Stimulated activated CD8-positive, alpha-beta memory T cell treated with anti-CD3 and anti-CD28 coated beads, Interleukin-15, amount 100 ng/mL, for 24 hours (primary cell): ENCODE measurements at regions not wholly inside any gene's neighbourhood (a gene's known extent, or its start where the extent isn't known, plus 50 kb on each side); places are given as distances from the start of the nearest gene placed in this dataset.
A peak's percentile ranks its signal among the peaks of the same experiment; 100 is the strongest.

Experiments used
- DNase-seq: peaks from one replicate; pipeline ENCODE4 v3.0.0-alpha.2; 2020; ENCODE audit warnings: low read depth

DNA sequence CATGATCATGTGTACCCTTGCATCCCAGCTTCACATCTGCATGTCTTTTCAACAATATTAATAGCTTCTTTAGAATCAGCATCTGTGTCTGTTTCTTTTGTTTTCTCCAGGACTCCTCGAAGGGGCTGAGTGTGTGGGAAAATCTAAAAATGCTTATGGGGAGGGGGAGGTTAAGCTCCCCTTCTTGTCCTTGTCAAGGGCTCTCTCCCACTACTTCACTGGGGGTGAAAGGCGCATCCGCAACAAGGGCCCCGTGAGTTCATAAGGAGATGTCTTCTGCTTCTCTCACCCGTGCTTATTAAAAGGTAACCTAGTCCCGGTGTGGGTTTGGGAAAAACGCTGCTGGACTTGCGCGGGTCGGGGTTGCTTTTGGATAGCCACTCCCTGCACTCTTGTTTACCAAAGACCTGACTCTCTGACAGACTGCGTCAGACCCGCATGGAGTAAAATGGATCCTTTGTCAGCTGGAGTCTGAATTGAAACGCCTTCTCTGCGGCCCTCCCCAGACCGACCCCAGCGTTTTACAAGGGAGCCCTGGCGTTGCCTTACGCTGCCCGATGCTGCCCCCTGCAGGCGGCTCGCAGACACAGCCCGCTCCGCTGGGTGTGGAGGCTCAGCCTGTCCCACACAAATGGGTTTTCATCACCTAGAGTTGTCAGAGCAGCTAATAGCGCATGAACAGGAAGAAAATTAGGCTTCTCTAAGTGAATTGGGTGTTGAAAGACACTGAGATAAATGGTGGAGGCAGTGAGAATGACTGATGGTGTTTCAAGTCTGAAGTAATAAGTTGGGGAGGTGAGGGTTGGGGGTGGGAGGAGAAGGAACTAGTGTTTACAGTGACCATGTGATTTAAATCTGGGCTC lies 53.8 kb downstream of the IER5 start:
- DNase-seq = peak; percentile 89

GRCh38 chr1:181143102-181143859 lies 54.8 kb downstream of the IER5 start:
- no peak for DNase-seq

- no peak for DNase-seq
Measured at GRCh38 chr1:181144238-181144637, 55.7 kb downstream of the IER5 start.

DNA sequence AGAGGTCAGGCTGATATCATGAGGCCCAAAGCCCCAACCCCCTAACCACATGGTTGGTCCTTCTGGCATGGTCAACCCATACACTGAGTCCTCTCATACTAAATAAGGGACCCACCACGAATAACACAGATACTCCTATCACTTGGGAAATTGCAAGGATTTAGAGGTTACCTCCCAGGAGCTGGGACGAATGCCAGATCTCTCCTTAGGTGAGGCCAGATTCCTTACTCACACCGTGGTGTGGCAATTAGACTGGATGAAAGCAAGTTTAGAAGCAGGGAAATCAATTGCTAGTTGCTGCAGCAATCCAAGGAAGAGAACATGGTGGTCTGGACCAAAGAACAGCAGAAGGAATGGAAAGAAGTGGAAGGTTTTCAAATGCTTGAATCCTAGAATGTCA lies 60.1 kb downstream of the IER5 start:
- no peak for DNase-seq

GRCh38 chr1:181149326-181150125 lies 61.0 kb downstream of the IER5 start:
- DNase-seq = no peak

- no peak for DNase-seq
Measured at GRCh38 chr1:181150273-181150672, 61.8 kb downstream of the IER5 start.

DNA sequence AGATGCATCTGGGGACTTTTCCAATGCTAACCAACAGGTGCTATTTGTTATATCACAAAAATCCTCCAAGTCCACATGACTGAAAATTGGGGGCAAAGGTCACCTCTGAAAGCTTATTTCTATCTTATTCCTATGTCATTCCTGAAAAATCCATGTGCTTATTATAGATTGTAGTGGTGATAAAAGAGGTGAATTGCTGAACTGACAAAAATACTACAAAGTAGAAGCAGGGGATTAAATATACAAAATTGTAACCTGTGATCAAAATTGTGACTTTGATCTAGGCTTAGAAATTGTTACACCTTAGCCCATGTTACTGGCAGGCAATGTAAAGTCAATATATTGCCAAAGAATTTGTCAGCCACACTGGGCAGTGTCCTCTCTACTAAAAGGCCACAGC lies 62.3 kb downstream of the IER5 start:
- DNase-seq = no peak

GRCh38 chr1:181151378-181152326 lies 63.2 kb downstream of the IER5 start:
- no peak for DNase-seq

DNA sequence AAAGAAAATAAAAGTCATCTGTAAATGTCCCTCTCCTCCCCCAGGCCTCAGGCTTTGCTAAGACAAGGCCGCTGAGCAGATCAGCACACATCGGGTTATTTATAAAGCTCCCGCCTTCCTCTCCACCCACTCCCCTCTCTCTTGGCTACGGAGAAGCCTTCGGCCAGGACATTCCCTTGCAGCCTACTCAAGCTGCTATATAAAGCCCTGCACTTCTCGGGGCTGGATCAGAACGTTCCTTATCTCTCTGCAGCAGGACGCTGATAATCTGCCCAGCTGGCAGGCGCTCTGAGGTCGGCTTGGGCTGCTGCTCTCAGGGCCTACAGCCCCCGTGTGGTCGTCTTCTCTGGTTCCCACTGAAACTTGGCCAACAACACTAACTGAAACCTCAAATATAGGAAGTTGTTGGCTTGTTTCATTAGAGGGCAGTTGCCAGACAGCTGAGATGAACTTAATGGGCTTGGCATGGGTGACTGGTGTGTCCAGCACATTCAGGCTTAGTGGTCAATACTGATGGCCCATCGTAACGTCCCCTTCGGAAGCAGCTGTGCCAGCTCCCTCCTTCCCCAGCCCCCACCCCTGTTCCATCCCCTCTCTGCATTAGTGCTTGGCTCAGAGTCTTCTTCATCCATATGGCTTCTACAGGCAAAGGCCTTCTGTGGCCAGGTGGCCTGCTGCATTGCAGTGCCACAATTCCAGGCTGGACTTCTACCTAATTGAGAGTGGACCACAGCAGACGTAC lies 64.6 kb downstream of the IER5 start:
- no peak for DNase-seq

DNA sequence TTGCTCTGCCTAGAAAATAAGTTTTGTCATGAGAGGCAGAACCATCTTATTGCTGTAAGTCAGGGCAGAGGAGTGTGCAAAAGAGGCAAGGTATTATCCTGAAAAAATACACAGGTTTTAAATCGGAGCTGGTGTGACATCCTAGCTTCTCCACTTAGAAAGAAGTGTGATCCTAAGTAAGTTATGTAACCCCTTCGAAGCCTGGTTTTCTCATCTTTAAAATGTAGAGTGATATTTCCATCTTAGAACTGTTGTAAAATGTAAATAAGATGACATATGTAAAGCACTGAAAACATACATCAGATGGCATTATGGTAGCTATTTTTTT lies 65.1 kb downstream of the IER5 start:
- no peak for DNase-seq

GRCh38 chr1:181155339-181155738 lies 66.8 kb downstream of the IER5 start:
- no peak for DNase-seq

- DNase-seq = no peak
Measured at GRCh38 chr1:181159451-181160140, 71.1 kb downstream of the IER5 start.

DNA sequence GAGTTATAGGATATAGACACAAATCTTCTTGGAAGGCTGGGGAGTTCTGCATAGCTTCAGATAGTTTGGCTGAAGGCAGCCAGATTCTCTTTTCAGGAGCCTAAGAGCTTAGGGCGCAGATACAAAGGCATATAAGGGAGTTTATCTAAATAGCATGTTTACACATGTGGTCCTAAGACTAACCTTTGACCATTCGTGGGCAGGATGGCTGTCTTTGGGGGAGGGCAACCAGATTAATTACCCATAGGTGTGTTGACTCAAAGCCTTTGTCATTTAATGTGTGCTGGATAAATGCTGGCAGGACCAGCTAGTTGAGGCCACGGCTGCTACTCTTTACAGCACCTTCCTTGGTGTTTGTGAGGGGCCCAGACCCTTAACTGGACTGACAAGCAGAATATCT lies 71.8 kb downstream of the IER5 start:
- no peak for DNase-seq

- no peak for DNase-seq
Measured at GRCh38 chr1:181160998-181161870, 72.7 kb downstream of the IER5 start.

DNA sequence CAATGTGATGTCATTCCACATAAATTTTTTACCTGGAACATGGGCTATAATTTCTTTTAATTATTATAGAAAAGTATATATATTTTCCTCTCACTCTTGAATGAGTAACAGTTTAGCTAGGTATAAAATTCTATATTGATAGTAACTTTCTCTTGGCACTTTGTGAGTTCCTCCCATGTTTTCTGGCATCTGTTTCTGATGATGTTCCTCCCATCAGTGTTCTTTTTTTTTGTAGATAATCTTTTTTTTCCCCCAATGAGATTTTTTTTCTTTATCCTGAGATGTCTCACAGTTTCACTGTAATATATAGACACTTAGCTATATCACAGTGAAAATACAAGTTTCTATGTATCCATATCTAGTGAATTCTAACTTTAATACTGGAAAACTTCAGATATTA lies 75.2 kb downstream of the IER5 start:
- DNase-seq = no peak

GRCh38 chr1:181166377-181167196 lies 78.1 kb downstream of the IER5 start:
- DNase-seq = no peak

DNA sequence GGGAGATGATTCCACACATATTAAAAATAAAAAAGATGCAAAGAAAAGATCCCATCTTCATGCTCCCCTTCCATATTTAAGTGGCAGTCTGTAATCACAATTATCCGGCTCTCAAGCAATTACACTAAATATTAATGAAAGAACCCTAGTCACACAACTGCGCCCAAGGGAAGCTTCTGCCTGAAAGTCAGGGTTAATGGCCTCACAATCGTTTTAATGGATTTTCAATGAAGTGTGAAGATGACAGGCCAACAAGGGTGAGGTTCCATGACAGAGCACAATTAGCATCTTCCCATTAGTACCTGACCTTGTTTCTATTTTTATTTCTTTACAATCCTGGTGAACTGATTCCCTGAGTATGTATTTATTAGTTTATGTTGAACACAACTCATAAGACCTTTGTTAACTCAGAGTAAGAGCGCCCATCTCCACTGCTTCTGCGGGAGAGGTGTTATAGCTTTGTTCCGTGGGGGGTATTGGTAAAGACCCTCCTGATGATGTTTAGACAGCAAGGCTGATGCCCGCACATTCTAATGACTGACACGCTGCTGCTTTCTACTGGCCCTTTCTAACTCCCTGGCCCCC lies 80.9 kb downstream of the IER5 start:
- DNase-seq = no peak

GRCh38 chr1:181170194-181170593 lies 81.7 kb downstream of the IER5 start:
- DNase-seq = no peak
